ENCODE measurements at regions not wholly inside any gene's neighbourhood (a gene's known extent, or its start where the extent isn't known, plus 50 kb on each side); places are given as distances from the start of the nearest gene placed in this dataset.

- Mint-ChIP-seq H3K27me3 (peaks cover 32% of the 10 kb centered on the region), H3K9me3 (no peaks in the 10 kb centered on the region), H3K36me3 (ENCODE audit: low read depth) (no peaks in the 10 kb centered on the region), H3K4me1 (ENCODE audit: low read depth) (no peaks in the 10 kb centered on the region), H3K27ac (no peak overlapping the region), H3K4me3 (no peak overlapping the region)
- intact Hi-C loops (cut with DNase I, micrococcal nuclease) = no loop called here
- H3K4me3 ChIP-seq (ENCODE audit: low read length) = no peak overlapping the region
- no peaks in the 10 kb centered on the region for H3K4me1 ChIP-seq (ENCODE audit: insufficient read depth, low read length)
- ATAC-seq (ENCODE audit: poor library complexity) = no peak
- H3K27me3 ChIP-seq (ENCODE audit: control insufficient read depth in 1 of 2, insufficient read depth in 2 of 2, low read length in 2 of 2) = peaks cover 0 to 13% of the 10 kb centered on the region in 2 experiments
- DNase-seq = no peak
- TF ChIP-seq CTCF (IDR thresholded peaks at IDR 0.05) = no peak
- H3K27ac ChIP-seq (ENCODE audit: low read depth in 1 of 2, low read length in 2 of 2) = no peak overlapping the region
- POLR2A ChIA-PET = no interaction called here
- H3K9me3 ChIP-seq (ENCODE audit: control insufficient read depth in 1 of 2, insufficient read depth in 1 of 2, low read length in 2 of 2) = no peaks in the 10 kb centered on the region
- no peaks in the 10 kb centered on the region for H3K36me3 ChIP-seq (ENCODE audit: insufficient read depth, low read length)
- CTCF ChIA-PET = no interaction called here
These were observed 114.6 kb upstream of the KCNAB1 start for GRCh38 chr3:156005736-156006135.

GRCh38 chr3:156010829-156011228 is 109.5 kb upstream of the KCNAB1 start:
- intact Hi-C loops (cut with DNase I, micrococcal nuclease) = no loop called here
- Mint-ChIP-seq H3K9me3 (no peaks in the 10 kb centered on the region), H3K36me3 (ENCODE audit: low read depth) (no peaks in the 10 kb centered on the region), H3K4me3 (no peak overlapping the region), H3K4me1 (ENCODE audit: low read depth) (no peaks in the 10 kb centered on the region), H3K27ac (no peak overlapping the region), H3K27me3 (peaks cover 32% of the 10 kb centered on the region)
- Histone ChIP-seq H3K27ac (ENCODE audit: low read depth in 1 of 2, low read length in 2 of 2) (no peak overlapping the region), H3K27me3 (ENCODE audit: control insufficient read depth in 1 of 2, insufficient read depth in 2 of 2, low read length in 2 of 2) (peaks cover 0 to 10% of the 10 kb centered on the region in 2 experiments), H3K4me3 (ENCODE audit: low read length) (no peak overlapping the region), H3K9me3 (ENCODE audit: control insufficient read depth in 1 of 2, insufficient read depth in 1 of 2, low read length in 2 of 2) (no peaks in the 10 kb centered on the region), H3K4me1 (ENCODE audit: insufficient read depth, low read length) (no peaks in the 10 kb centered on the region), H3K36me3 (ENCODE audit: insufficient read depth, low read length) (no peaks in the 10 kb centered on the region)
- no peak for TF ChIP-seq CTCF (IDR thresholded peaks at IDR 0.05)
- ATAC-seq (ENCODE audit: poor library complexity) = no peak
- DNase-seq = no peak
- POLR2A ChIA-PET = interaction anchor here (0.6 kb wide), 1 partner anchor 250 kb away, joined by 3 read pairs; no protein-coding TSS in a partner anchor
- CTCF ChIA-PET = no interaction called here

DNA sequence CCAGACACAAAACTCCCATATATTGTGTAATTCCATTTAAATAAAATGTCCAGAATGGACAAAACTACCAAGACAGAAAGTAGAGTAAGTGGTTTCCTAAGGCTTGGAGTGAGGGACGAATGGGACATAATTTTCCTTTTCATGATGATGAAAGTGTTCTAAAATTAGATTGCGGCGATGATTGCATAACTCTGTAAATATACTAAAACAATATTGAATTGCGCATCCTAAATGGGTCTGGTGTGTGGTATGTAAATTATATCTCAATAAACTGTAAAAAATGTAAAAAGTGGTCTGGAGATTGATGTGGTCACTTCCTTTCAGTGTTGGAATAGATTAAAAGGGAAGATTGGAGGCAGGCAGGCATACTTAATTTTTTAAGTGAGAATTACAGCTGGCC is 105.9 kb upstream of the KCNAB1 start:
- intact Hi-C loops (cut with DNase I, micrococcal nuclease) = no loop called here
- H3K27ac ChIP-seq (ENCODE audit: low read depth in 1 of 2, low read length in 2 of 2) = no peak overlapping the region
- no peaks in the 10 kb centered on the region for H3K36me3 ChIP-seq (ENCODE audit: insufficient read depth, low read length)
- Mint-ChIP-seq H3K9me3 (no peaks in the 10 kb centered on the region), H3K4me1 (ENCODE audit: low read depth) (no peaks in the 10 kb centered on the region), H3K36me3 (ENCODE audit: low read depth) (no peaks in the 10 kb centered on the region), H3K4me3 (no peak overlapping the region), H3K27me3 (peaks cover 7% of the 10 kb centered on the region), H3K27ac (no peak overlapping the region)
- DNase-seq = no peak
- no peaks in the 10 kb centered on the region for H3K9me3 ChIP-seq (ENCODE audit: control insufficient read depth in 1 of 2, insufficient read depth in 1 of 2, low read length in 2 of 2)
- CTCF ChIA-PET = no interaction called here
- H3K4me3 ChIP-seq (ENCODE audit: low read length) = no peak overlapping the region
- no peak for TF ChIP-seq CTCF (IDR thresholded peaks at IDR 0.05)
- no peak for ATAC-seq (ENCODE audit: poor library complexity)
- H3K27me3 ChIP-seq (ENCODE audit: control insufficient read depth in 1 of 2, insufficient read depth in 2 of 2, low read length in 2 of 2) = no peaks in the 10 kb centered on the region
- POLR2A ChIA-PET = no interaction called here
- H3K4me1 ChIP-seq (ENCODE audit: insufficient read depth, low read length) = no peaks in the 10 kb centered on the region

Data from CD4-positive, alpha-beta T cell (primary cell).